WERI-Rb-1 (cell line): ENCODE measurements at regions not wholly inside any gene's neighbourhood (a gene's known extent, or its start where the extent isn't known, plus 50 kb on each side); places are given as distances from the start of the nearest gene placed in this dataset.

Source experiments
- DNase-seq: peaks from one replicate; pipeline ENCODE4 v3.0.0-alpha.2; 2020
- H3K27ac ChIP-seq: fragments of 250-450 bp; sonication (Bioruptor Pico); 2 replicates; pipeline ENCODE4 v1.5.1; 2020; ENCODE audit warnings: mild to moderate bottlenecking, moderate library complexity
- H3K27me3 ChIP-seq: fragments of 250-450 bp; sonication (Bioruptor Pico); 2 replicates; pipeline ENCODE4 v1.5.1; 2021; ENCODE audit warnings: mild to moderate bottlenecking, low read depth, moderate library complexity; ENCODE audit not compliant: insufficient read depth, severe bottlenecking
- H3K36me3 ChIP-seq: fragments of 250-450 bp; sonication (Bioruptor Pico); 2 replicates; pipeline ENCODE4 v1.5.1; 2020; ENCODE audit warnings: mild to moderate bottlenecking, moderate library complexity
- H3K4me3 ChIP-seq: 2 replicates; pipeline ENCODE4 v1.5.1; 2011; ENCODE audit warnings: low read depth, mild to moderate bottlenecking, control low read depth, low read length
- H3K9me3 ChIP-seq: fragments of 250-450 bp; sonication (Bioruptor Pico); 2 replicates; pipeline ENCODE4 v1.5.1; 2021; ENCODE audit warnings: mild to moderate bottlenecking, moderate library complexity; ENCODE audit not compliant: severe bottlenecking
- TF ChIP-seq, protein P1 (sequence below): IDR thresholded peaks from 2 replicates; pipeline ENCODE4 v1.5.1; 2011; ENCODE audit warnings: low read depth, mild to moderate bottlenecking, control low read depth, inconsistent platforms, low read length

DNA sequence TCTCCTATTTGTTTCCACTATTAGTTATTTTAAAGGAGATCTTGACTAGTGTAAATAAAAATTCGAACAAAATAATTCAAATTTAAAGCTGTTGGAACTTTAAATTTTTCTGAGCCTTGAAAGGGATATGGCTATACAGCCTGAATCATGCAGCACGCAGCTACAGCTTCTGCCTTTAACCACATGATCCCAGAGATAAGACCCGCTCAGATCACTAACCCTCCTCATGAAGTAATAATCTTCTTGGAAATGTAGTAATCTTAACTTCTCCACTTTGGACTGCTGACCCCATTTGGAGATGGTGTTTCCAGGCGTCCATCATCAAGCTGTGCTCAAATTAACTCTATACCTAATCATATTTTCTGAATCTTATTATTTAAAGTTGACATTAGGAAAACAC lies 336.6 kb downstream of the DSC3 start:
- Histone ChIP-seq H3K4me3 (no peak overlapping the region), H3K27me3 (no peaks in the 10 kb centered on the region), H3K36me3 (no peaks in the 10 kb centered on the region), H3K9me3 (no peaks in the 10 kb centered on the region), H3K27ac (no peak overlapping the region)
- TF ChIP-seq, protein P1, sequence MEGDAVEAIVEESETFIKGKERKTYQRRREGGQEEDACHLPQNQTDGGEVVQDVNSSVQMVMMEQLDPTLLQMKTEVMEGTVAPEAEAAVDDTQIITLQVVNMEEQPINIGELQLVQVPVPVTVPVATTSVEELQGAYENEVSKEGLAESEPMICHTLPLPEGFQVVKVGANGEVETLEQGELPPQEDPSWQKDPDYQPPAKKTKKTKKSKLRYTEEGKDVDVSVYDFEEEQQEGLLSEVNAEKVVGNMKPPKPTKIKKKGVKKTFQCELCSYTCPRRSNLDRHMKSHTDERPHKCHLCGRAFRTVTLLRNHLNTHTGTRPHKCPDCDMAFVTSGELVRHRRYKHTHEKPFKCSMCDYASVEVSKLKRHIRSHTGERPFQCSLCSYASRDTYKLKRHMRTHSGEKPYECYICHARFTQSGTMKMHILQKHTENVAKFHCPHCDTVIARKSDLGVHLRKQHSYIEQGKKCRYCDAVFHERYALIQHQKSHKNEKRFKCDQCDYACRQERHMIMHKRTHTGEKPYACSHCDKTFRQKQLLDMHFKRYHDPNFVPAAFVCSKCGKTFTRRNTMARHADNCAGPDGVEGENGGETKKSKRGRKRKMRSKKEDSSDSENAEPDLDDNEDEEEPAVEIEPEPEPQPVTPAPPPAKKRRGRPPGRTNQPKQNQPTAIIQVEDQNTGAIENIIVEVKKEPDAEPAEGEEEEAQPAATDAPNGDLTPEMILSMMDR: no peak
- DNase-seq: peak; percentile 38

DNA sequence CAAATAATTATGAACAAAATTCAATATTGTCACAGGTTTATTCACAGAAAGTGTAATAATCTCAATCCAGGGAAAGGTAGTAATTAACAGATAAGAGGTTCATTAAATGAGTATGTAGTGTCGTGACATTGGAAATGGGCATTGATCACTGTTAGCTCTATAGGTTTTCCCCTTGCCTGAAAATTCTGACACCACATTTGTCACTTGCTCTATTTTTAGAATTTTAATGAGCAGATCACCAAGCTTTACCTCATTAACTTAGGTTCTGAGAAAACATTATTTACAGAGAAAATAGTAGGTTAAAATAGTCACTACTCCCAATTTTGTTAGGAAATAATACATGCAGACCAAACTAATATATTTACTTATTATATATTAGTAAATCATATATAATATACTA lies 344.0 kb downstream of the DSC3 start:
- TF ChIP-seq, protein P1: no peak
- no peak overlapping the region for H3K27ac ChIP-seq
- H3K4me3 ChIP-seq: no peak overlapping the region
- no peaks in the 10 kb centered on the region for H3K27me3 ChIP-seq
- no peaks in the 10 kb centered on the region for H3K9me3 ChIP-seq
- no peak for DNase-seq
- H3K36me3 ChIP-seq: no peaks in the 10 kb centered on the region

DNA sequence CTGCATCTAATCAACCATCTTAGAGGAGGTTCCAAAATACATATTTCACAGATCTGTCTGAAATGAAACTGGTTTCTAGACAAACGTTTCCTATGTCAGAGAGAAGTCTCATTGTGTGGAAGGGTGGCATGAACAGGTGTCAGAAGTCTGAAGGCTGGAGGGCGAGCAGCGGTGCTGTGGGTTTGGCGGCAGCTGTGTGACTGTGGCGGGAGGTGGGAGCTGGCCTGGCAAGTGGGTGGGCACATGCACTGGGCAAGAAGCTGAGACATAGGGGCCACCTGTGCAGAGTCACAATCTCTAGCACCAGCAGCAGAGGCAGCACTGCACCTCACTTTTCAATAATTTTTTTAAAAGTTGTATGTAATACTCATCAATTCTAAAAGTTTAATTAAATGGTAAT lies 346.3 kb downstream of the DSC3 start:
- no peak overlapping the region for H3K4me3 ChIP-seq
- no peaks in the 10 kb centered on the region for H3K9me3 ChIP-seq
- no peaks in the 10 kb centered on the region for H3K36me3 ChIP-seq
- TF ChIP-seq, protein P1: no peak
- DNase-seq: no peak
- H3K27ac ChIP-seq: no peak overlapping the region
- H3K27me3 ChIP-seq: no peaks in the 10 kb centered on the region

DNA sequence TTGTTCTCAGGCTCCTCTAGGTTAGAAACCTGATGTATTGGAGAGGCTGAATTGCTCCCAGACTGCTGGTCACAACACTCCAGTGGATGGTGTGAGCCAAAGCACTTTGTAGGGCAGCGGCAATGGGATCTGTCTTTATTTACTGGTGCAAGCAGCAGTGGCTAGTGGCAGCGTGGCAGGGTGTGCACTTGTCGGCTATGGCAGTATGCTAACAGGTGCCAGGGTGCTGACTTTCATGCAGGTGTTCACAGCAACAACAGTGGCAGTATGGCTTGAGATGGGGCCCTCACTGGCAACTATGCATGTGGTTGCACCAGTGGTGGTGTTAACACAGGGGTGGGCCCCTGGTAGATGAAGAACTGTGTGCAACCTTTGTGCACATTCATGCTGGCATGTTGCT lies 347.8 kb downstream of the DSC3 start:
- Histone ChIP-seq H3K4me3 (no peak overlapping the region), H3K27ac (no peak overlapping the region), H3K36me3 (no peaks in the 10 kb centered on the region), H3K27me3 (no peaks in the 10 kb centered on the region), H3K9me3 (no peaks in the 10 kb centered on the region)
- no peak for DNase-seq
- TF ChIP-seq, protein P1: no peak

DNA sequence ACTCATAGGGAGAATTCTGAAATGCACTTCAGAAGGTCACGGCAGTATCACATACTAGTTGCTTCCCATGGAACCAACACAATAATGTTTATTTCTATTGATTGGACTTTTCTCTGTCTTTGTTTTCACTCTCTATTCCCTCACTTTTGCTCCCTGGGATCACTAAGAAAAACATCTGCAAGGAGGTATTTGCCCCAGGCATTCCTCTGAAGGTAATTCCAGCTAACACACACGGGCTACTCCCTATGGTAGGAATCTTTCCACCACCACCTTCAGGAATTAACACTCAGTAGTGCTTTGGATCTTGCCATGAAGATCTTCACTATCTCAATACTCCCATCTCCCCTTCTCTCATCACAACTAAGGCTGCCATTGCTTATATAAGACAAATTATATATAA lies 353.3 kb downstream of the DSC3 start:
- H3K27ac ChIP-seq: no peak overlapping the region
- H3K4me3 ChIP-seq: no peak overlapping the region
- DNase-seq: no peak
- H3K36me3 ChIP-seq: no peaks in the 10 kb centered on the region
- no peaks in the 10 kb centered on the region for H3K27me3 ChIP-seq
- TF ChIP-seq, protein P1: no peak
- no peaks in the 10 kb centered on the region for H3K9me3 ChIP-seq

DNA sequence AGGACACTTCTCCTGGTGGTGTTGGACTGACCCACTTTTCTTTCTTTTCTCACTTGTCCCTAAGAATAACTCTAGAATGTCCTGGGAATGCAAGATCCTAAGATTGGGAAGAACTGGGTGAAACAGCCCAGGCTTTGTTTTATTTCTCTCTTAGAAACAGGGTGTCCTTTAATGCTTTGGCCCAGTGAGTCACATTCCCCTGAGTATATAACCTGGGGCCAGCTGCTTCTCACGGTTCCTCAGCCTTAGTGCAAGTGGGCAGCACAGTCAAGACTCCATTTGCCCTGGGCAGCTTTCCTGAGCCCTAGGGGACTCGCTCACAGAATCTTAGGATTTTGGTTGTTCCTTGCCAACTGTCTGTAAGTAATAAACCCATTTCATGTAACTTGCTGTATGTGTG lies 355.0 kb downstream of the DSC3 start:
- no peaks in the 10 kb centered on the region for H3K36me3 ChIP-seq
- no peak for DNase-seq
- H3K9me3 ChIP-seq: no peaks in the 10 kb centered on the region
- no peaks in the 10 kb centered on the region for H3K27me3 ChIP-seq
- TF ChIP-seq, protein P1: no peak
- no peak overlapping the region for H3K4me3 ChIP-seq
- H3K27ac ChIP-seq: no peak overlapping the region
